Upper lobe of right lung (tissue), 1 donor: ENCODE measurements at regions not wholly inside any gene's neighbourhood (a gene's known extent, or its start where the extent isn't known, plus 50 kb on each side); places are given as distances from the start of the nearest gene placed in this dataset.
"Not testable (repeated sequence)": the region's sequence is repeated elsewhere in the genome, so short reads cannot be mapped to it uniquely, and the experiment has no call there.

Experiments used
- ATAC-seq: fragments of 200-7000 bp; cut with Tn5 transposase; one replicate; pipeline ENCODE4 v1.9.1; 2020; ENCODE audit warnings: mild to moderate bottlenecking, moderate library complexity
- DNase-seq: peaks from one replicate; pipeline ENCODE4 v3.0.0-alpha.2; 2020
- H3K27ac ChIP-seq: fragments of 200-600 bp; one replicate; pipeline ENCODE4 v1.8.0; 2022
- H3K27me3 ChIP-seq: fragments of 200-600 bp; one replicate; pipeline ENCODE4 v1.8.0; 2022; ENCODE audit warnings: mild to moderate bottlenecking
- H3K36me3 ChIP-seq: fragments of 200-600 bp; one replicate; pipeline ENCODE4 v1.8.0; 2022
- H3K4me1 ChIP-seq: fragments of 200-600 bp; one replicate; pipeline ENCODE4 v1.8.0; 2022
- H3K4me3 ChIP-seq: fragments of 200-600 bp; one replicate; pipeline ENCODE4 v1.8.0; 2022; ENCODE audit warnings: mild to moderate bottlenecking
- H3K9me3 ChIP-seq: fragments of 200-600 bp; one replicate; pipeline ENCODE4 v1.8.0; 2022
- CTCF ChIP-seq: fragments of 200-600 bp; IDR thresholded peaks from one replicate; pipeline ENCODE4 v1.8.0; 2022; ENCODE audit warnings: antibody characterized with exemption
- intact Hi-C: fragments of 100-400 bp; cut with DNase I; formaldehyde crosslinking; loops from one replicate; pipeline ENCODE4 v1.11.0; 2022
- donor health status: DM: no; HTN: yes; CAD: no; lungs with severe emphysema.

- Histone ChIP-seq H3K27me3 (no peaks in the 10 kb centered on the region), H3K4me1 (no peaks in the 10 kb centered on the region), H3K9me3 (no peaks in the 10 kb centered on the region), H3K36me3 (no peaks in the 10 kb centered on the region), H3K27ac (no peak overlapping the region), H3K4me3 (no peak overlapping the region)
- TF ChIP-seq CTCF, result peak; percentile 56
- ATAC-seq (peak; percentile 62), DNase-seq (peak; percentile 68)
- intact Hi-C loops, result no loop called here
Observed at GRCh38 chr7:93715234-93715633, 140.7 kb upstream of the CALCR start.

DNA sequence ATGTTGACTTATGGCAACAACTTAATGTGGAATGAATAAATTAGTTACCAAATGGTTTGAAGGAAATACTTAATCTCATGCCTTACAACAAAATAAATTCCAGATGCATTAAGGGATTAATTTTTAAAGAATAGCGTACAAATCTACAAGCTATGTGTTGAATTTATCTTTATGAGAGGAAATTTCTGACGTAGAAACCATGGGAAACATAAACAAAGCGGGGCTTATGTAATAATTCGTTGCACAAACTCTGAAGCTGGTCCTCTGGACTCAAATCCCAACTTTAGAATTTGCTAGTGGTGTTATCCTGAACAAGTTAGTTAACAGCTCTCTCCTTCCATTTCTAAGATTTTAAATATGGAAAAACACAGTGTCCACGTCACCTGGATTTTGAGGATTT, 137.4 kb upstream of the CALCR start:
- Histone ChIP-seq H3K36me3 (no peaks in the 10 kb centered on the region), H3K27ac (no peak overlapping the region), H3K4me3 (no peak overlapping the region), H3K9me3 (no peaks in the 10 kb centered on the region), H3K27me3 (no peaks in the 10 kb centered on the region), H3K4me1 (no peaks in the 10 kb centered on the region)
- ATAC-seq (no peak), DNase-seq (no peak)
- intact Hi-C loops, result no loop called here
- TF ChIP-seq CTCF, result no peak

DNA sequence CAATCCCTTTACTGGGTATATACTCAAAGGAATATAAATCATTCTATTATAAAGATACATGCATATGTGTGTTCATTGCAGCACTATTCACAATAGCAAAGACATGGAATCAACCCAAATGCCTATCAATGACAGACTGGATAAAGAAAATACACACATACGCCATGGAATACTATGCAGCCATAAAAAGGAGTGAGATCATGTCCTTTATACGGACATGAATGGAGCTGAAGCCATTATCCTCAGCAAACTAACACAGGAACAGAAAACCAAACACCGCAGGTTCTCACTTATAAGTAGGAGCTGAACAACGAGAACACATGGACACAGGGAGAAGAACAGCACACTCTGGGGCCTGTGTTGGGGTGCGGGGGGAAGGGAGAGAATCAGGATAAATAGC, 133.7 kb upstream of the CALCR start:
- DNase-seq, H3K36me3 ChIP-seq, ATAC-seq, intact Hi-C loops, H3K4me1 ChIP-seq, H3K27me3 ChIP-seq, H3K27ac ChIP-seq, H3K4me3 ChIP-seq, H3K9me3 ChIP-seq: not testable (repeated sequence)

DNA sequence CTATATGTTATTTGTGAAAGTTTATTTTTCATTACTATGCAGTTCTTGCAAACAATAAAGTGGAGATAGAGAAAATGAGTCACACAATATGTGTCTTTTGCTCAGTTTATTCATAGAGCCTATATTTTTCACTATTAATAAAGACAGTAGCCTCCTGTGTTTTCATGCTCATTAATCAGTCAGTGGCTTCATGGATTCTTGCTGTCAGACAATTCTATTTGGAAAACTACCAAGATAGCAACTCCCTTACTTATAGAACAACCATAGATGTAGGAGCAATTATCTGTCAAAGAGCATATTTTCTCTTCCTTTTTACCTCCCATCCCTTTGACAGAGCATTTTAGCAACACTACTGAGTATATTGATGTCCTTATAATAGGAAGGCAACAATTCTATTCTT, 132.7 kb upstream of the CALCR start:
- no peaks in the 10 kb centered on the region for H3K36me3 ChIP-seq
- no peak for DNase-seq
- no peak overlapping the region for H3K4me3 ChIP-seq
- no peak for TF ChIP-seq CTCF
- H3K4me1 ChIP-seq, result no peaks in the 10 kb centered on the region
- no peak overlapping the region for H3K27ac ChIP-seq
- ATAC-seq, result no peak
- H3K27me3 ChIP-seq, result no peaks in the 10 kb centered on the region
- H3K9me3 ChIP-seq, result no peaks in the 10 kb centered on the region
- intact Hi-C loops, result no loop called here

- H3K4me3 ChIP-seq, intact Hi-C loops, DNase-seq, H3K27ac ChIP-seq, H3K9me3 ChIP-seq, H3K36me3 ChIP-seq, H3K27me3 ChIP-seq, H3K4me1 ChIP-seq, ATAC-seq: not testable (repeated sequence)
Observed at GRCh38 chr7:93706162-93706561, 131.6 kb upstream of the CALCR start.

DNA sequence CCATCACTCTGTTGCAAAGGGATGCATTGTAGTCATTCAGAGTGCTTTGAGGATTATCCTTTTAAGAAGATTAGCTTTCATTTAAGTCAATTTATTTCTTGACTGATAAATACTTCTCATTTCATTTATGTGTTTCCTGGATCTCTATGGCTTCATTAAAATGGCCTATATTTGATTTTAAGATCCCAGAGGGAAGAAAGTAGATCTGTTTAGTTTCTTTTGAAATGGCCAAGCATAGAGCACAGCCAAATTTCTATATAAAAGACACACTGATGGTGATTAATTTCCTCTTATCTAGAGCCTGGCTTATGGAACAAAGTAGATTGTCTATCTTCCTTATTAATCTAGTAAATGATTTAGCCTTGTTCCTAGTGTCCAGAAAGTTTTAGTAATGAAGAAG, 129.7 kb upstream of the CALCR start:
- Histone ChIP-seq H3K4me3 (no peak overlapping the region), H3K27me3 (no peaks in the 10 kb centered on the region), H3K36me3 (no peaks in the 10 kb centered on the region), H3K4me1 (no peaks in the 10 kb centered on the region), H3K9me3 (no peaks in the 10 kb centered on the region), H3K27ac (no peak overlapping the region)
- intact Hi-C loops, result no loop called here
- DNase-seq (no peak), ATAC-seq (no peak)
- TF ChIP-seq CTCF, result no peak

DNA sequence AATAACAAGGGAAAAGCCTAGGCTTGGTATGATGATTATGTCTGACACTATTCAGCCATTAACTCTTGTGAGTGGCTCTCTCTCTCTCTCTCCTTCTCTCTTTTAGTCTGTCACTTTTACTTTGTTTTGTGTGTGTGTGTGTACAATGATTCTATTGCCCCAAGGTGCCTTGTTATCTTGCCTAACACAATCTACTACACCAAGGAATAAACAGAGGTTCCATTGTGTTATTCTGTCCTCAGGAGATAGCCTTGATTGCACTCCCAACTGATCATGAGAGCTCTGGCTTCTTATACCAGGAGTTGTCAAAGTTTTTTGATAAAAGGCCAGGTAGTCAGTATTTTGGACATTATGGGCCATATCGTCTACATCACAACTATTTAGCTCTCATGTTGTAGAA, 123.4 kb upstream of the CALCR start:
- Histone ChIP-seq H3K27ac (no peak overlapping the region), H3K27me3 (no peaks in the 10 kb centered on the region), H3K36me3 (no peaks in the 10 kb centered on the region), H3K4me3 (no peak overlapping the region), H3K9me3 (no peaks in the 10 kb centered on the region), H3K4me1 (no peaks in the 10 kb centered on the region)
- ATAC-seq (no peak), DNase-seq (no peak)
- intact Hi-C loops, result no loop called here
- TF ChIP-seq CTCF, result no peak
